OCI-LY1 (cell line): ENCODE measurements at regions not wholly inside any gene's neighbourhood (a gene's known extent, or its start where the extent isn't known, plus 50 kb on each side); places are given as distances from the start of the nearest gene placed in this dataset.

Experiments used
- EZH2 ChIP-seq: fragments of 200-600 bp; sonication (generic), shearing (Covaris generic); IDR thresholded peaks from 2 replicates; pipeline ENCODE4 v1.8.0; 2017; ENCODE audit warnings: borderline replicate concordance, mixed run types, mild to moderate bottlenecking, antibody characterized with exemption, low read length, moderate library complexity, mixed read lengths
- TF ChIP-seq, protein P1 (sequence below): fragments of 200-600 bp; sonication (generic), shearing (Covaris generic); IDR thresholded peaks from 2 replicates; pipeline ENCODE4 v1.5.1; 2017; ENCODE audit warnings: mild to moderate bottlenecking, antibody characterized with exemption, low read length, moderate library complexity, mixed read lengths

DNA sequence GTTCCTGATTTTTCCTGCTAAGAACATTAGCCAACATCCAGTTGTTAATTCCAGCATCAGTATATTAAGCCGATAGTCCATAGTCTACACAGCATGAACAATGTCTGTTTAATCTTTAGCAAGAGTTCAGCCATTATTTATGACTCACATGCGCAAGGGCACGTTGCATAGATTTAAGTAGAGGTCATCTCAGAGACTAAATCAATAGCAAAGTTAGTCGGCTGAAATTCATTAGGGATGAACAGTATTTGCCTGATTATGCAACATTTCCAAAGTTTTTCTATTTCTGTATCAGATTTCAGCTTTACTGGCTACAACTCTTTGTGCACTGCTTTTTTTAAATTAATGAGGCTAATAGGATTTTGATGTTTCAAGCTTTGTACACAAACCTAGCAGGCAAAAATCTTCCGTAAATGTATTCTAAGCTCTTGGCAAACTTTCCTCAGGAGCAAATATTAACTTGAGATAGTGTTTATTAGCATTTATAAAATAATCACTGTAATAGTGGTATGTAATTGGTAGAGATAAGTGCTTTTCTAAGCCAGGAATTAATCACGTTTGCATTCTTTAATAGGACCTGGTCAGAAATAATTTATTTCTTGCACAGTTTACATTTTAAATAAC lies 578.7 kb upstream of the ID2 start:
- TF ChIP-seq, protein P1, sequence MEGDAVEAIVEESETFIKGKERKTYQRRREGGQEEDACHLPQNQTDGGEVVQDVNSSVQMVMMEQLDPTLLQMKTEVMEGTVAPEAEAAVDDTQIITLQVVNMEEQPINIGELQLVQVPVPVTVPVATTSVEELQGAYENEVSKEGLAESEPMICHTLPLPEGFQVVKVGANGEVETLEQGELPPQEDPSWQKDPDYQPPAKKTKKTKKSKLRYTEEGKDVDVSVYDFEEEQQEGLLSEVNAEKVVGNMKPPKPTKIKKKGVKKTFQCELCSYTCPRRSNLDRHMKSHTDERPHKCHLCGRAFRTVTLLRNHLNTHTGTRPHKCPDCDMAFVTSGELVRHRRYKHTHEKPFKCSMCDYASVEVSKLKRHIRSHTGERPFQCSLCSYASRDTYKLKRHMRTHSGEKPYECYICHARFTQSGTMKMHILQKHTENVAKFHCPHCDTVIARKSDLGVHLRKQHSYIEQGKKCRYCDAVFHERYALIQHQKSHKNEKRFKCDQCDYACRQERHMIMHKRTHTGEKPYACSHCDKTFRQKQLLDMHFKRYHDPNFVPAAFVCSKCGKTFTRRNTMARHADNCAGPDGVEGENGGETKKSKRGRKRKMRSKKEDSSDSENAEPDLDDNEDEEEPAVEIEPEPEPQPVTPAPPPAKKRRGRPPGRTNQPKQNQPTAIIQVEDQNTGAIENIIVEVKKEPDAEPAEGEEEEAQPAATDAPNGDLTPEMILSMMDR, result no peak
- no peak for TF ChIP-seq EZH2
